ENCODE measurements at regions not wholly inside any gene's neighbourhood (a gene's known extent, or its start where the extent isn't known, plus 50 kb on each side); places are given as distances from the start of the nearest gene placed in this dataset.

DNA sequence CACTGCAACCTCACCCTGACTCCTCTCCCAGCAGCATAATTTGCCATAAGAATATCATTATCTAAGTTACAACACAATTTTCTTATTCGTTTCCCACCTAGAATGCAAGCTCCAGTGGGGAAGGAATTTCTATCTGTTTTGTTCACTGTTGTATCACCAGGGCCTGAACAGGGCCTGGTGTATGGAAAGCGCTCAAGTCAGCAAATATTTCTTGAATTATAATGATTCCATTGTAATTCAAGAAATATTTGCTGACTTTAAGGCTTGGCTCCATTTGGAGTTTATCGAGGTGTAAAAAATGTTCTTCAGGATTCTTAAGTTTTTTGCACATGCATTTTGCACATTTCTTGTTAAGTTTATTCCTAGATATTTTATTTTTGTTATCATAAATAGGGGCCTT, 58.4 kb downstream of the RBFOX3 start:
- TF ChIP-seq, protein P1, sequence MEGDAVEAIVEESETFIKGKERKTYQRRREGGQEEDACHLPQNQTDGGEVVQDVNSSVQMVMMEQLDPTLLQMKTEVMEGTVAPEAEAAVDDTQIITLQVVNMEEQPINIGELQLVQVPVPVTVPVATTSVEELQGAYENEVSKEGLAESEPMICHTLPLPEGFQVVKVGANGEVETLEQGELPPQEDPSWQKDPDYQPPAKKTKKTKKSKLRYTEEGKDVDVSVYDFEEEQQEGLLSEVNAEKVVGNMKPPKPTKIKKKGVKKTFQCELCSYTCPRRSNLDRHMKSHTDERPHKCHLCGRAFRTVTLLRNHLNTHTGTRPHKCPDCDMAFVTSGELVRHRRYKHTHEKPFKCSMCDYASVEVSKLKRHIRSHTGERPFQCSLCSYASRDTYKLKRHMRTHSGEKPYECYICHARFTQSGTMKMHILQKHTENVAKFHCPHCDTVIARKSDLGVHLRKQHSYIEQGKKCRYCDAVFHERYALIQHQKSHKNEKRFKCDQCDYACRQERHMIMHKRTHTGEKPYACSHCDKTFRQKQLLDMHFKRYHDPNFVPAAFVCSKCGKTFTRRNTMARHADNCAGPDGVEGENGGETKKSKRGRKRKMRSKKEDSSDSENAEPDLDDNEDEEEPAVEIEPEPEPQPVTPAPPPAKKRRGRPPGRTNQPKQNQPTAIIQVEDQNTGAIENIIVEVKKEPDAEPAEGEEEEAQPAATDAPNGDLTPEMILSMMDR (IDR thresholded peaks at IDR 0.05): no peak
- no peak for TF ChIP-seq POLR2A (IDR thresholded peaks at IDR 0.05)

All from uterus (tissue), 2 donors.